Activated CD4-positive, alpha-beta T cell treated with anti-CD3 and anti-CD28 coated beads, Interleukin-10, Interleukin-2, amounts not matched to agents 100 ng/mL and 50 ng/mL, durations not matched to agents 16 hours and 8 hours (primary cell): ENCODE measurements at regions not wholly inside any gene's neighbourhood (a gene's known extent, or its start where the extent isn't known, plus 50 kb on each side); places are given as distances from the start of the nearest gene placed in this dataset.
"Not testable (repeated sequence)": the region's sequence is repeated elsewhere in the genome, so short reads cannot be mapped to it uniquely, and the experiment has no call there.

Source experiments
- DNase-seq: peaks from one replicate; pipeline ENCODE4 v3.0.0-alpha.2; 2020

GRCh38 chr2:47295131-47295980, 73.8 kb upstream of the EPCAM start:
- DNase-seq = no peak

GRCh38 chr2:47293976-47294375, 75.1 kb upstream of the EPCAM start:
- no peak for DNase-seq

- DNase-seq = no peak
These were observed 80.2 kb upstream of the EPCAM start for GRCh38 chr2:47288864-47289263.

GRCh38 chr2:47283659-47284058, 85.5 kb upstream of the EPCAM start:
- no peak for DNase-seq

GRCh38 chr2:47282621-47283272, 86.4 kb upstream of the EPCAM start:
- DNase-seq = no peak

- DNase-seq = not testable (repeated sequence)
These were observed 89.6 kb upstream of the EPCAM start for GRCh38 chr2:47279525-47279924.

GRCh38 chr2:47277987-47278386, 91.1 kb upstream of the EPCAM start:
- no peak for DNase-seq

GRCh38 chr2:47277187-47277586, 91.9 kb upstream of the EPCAM start:
- DNase-seq = no peak

- DNase-seq = no peak
These were observed 93.0 kb upstream of the EPCAM start for GRCh38 chr2:47276061-47276460.

GRCh38 chr2:47274054-47274782, 94.9 kb upstream of the EPCAM start:
- DNase-seq = no peak

- no peak for DNase-seq
These were observed 96.0 kb upstream of the EPCAM start for GRCh38 chr2:47272905-47273758.

GRCh38 chr2:47272031-47272864, 95.9 kb upstream of the CALM2 start:
- DNase-seq = peak; percentile 55

- no peak for DNase-seq
These were observed 95.0 kb upstream of the CALM2 start for GRCh38 chr2:47271054-47272000.

GRCh38 chr2:47270421-47270820, 94.1 kb upstream of the CALM2 start:
- DNase-seq = no peak

GRCh38 chr2:47269316-47270232, 93.3 kb upstream of the CALM2 start:
- DNase-seq = no peak

GRCh38 chr2:47267711-47268086, 91.4 kb upstream of the CALM2 start:
- DNase-seq = no peak

- no peak for DNase-seq
These were observed 90.8 kb upstream of the CALM2 start for GRCh38 chr2:47266939-47267710.

GRCh38 chr2:47265751-47266231, 89.5 kb upstream of the CALM2 start:
- DNase-seq = no peak

GRCh38 chr2:47265158-47265557, 88.8 kb upstream of the CALM2 start:
- DNase-seq = no peak
